HG03354 (cell line): ENCODE measurements at regions not wholly inside any gene's neighbourhood (a gene's known extent, or its start where the extent isn't known, plus 50 kb on each side); places are given as distances from the start of the nearest gene placed in this dataset.

Experiments
- ATAC-seq: cut with Tn5 transposase; IDR thresholded peaks from one replicate; pipeline ENCODE4 v1.9.1; 2021; ENCODE audit warnings: mild to moderate bottlenecking; ENCODE audit not compliant: unreplicated experiment, poor library complexity, severe bottlenecking

- no peak for ATAC-seq
Measured at GRCh38 chr6:9404351-9405146, 969.2 kb upstream of the SLC35B3 start.

- no peak for ATAC-seq
Measured at GRCh38 chr6:9403736-9404135, 968.4 kb upstream of the SLC35B3 start.

- no peak for ATAC-seq
Measured at GRCh38 chr6:9401960-9402359, 966.6 kb upstream of the SLC35B3 start.

GRCh38 chr6:9399916-9400315 lies 964.6 kb upstream of the SLC35B3 start:
- ATAC-seq = no peak

GRCh38 chr6:9398767-9399373 lies 963.5 kb upstream of the SLC35B3 start:
- ATAC-seq = no peak

GRCh38 chr6:9398071-9398766 lies 962.9 kb upstream of the SLC35B3 start:
- no peak for ATAC-seq

GRCh38 chr6:9388596-9388995 lies 953.3 kb upstream of the SLC35B3 start:
- ATAC-seq = no peak

GRCh38 chr6:9380568-9380967 lies 945.2 kb upstream of the SLC35B3 start:
- no peak for ATAC-seq

- ATAC-seq = no peak
Measured at GRCh38 chr6:9373308-9373707, 938.0 kb upstream of the SLC35B3 start.

GRCh38 chr6:9370480-9370879 lies 935.1 kb upstream of the SLC35B3 start:
- ATAC-seq = no peak

GRCh38 chr6:9365378-9365777 lies 930.0 kb upstream of the SLC35B3 start:
- ATAC-seq = no peak

- no peak for ATAC-seq
Measured at GRCh38 chr6:9361749-9362148, 926.4 kb upstream of the SLC35B3 start.

- no peak for ATAC-seq
Measured at GRCh38 chr6:9360881-9361280, 925.5 kb upstream of the SLC35B3 start.

GRCh38 chr6:9347608-9348007 lies 912.3 kb upstream of the SLC35B3 start:
- ATAC-seq = no peak

- no peak for ATAC-seq
Measured at GRCh38 chr6:9346923-9347322, 911.6 kb upstream of the SLC35B3 start.

GRCh38 chr6:9335431-9335830 lies 900.1 kb upstream of the SLC35B3 start:
- ATAC-seq = no peak

GRCh38 chr6:9334979-9335378 lies 899.6 kb upstream of the SLC35B3 start:
- ATAC-seq = no peak

GRCh38 chr6:9332241-9332780 lies 897.0 kb upstream of the SLC35B3 start:
- no peak for ATAC-seq

- ATAC-seq = no peak
Measured at GRCh38 chr6:9316831-9317230, 881.5 kb upstream of the SLC35B3 start.

- ATAC-seq = no peak
Measured at GRCh38 chr6:9315966-9316650, 880.8 kb upstream of the SLC35B3 start.
